ENCODE measurements at regions not wholly inside any gene's neighbourhood (a gene's known extent, or its start where the extent isn't known, plus 50 kb on each side); places are given as distances from the start of the nearest gene placed in this dataset.
"Not testable (repeated sequence)": the region's sequence is repeated elsewhere in the genome, so short reads cannot be mapped to it uniquely, and the experiment has no call there.

DNA sequence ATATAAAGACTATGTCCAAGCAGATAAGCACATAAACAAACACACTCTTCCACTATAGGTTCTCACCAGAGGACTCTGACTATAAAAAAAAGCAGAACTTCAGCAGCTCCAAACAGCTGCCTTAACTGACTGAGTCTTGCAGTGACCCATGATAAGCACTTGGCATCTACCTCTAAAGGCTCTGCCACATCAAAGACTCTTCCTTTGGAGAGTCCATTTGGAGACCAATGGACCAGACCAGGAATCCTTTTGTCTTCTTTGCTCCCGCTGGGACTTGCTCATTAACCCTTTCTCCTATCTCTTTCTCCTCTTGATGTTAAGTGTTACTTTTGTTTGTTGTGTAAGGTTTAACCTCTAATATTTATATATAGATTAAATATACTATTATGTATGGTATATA is 424.1 kb downstream of the RSL24D1 start:
- DNase-seq (ENCODE audit: low read depth in 4 of 4, low spot score in 1 of 4), result no peak

GRCh38 chr15:54749461-54749860 is 447.3 kb downstream of the RSL24D1 start:
- not testable (repeated sequence) for DNase-seq (ENCODE audit: low read depth in 4 of 4, low spot score in 1 of 4)

GRCh38 chr15:54722342-54722986 is 474.3 kb downstream of the RSL24D1 start:
- no peak for DNase-seq (ENCODE audit: low read depth in 4 of 4, low spot score in 1 of 4)

DNA sequence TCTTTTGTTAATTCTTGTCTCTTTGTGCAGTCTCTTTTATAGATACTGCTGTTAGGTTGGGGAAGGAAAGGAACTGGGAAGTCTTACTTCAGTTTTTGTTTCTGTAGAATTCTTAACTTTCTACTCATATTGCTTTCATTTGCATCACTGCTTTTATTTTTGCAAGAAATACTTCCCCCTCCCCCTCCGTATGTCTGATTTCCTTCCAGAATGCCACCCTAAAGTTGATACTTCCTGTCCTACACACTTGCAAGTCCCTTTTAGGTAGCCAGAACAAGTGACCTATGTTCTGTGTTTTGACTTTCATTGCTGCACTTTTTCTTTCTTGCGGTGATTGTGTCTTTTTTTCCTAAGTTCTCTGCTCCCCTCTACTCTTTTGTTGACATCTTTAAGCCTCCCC is 477.4 kb downstream of the RSL24D1 start:
- no peak for DNase-seq (ENCODE audit: low read depth in 4 of 4, low spot score in 1 of 4)

DNA sequence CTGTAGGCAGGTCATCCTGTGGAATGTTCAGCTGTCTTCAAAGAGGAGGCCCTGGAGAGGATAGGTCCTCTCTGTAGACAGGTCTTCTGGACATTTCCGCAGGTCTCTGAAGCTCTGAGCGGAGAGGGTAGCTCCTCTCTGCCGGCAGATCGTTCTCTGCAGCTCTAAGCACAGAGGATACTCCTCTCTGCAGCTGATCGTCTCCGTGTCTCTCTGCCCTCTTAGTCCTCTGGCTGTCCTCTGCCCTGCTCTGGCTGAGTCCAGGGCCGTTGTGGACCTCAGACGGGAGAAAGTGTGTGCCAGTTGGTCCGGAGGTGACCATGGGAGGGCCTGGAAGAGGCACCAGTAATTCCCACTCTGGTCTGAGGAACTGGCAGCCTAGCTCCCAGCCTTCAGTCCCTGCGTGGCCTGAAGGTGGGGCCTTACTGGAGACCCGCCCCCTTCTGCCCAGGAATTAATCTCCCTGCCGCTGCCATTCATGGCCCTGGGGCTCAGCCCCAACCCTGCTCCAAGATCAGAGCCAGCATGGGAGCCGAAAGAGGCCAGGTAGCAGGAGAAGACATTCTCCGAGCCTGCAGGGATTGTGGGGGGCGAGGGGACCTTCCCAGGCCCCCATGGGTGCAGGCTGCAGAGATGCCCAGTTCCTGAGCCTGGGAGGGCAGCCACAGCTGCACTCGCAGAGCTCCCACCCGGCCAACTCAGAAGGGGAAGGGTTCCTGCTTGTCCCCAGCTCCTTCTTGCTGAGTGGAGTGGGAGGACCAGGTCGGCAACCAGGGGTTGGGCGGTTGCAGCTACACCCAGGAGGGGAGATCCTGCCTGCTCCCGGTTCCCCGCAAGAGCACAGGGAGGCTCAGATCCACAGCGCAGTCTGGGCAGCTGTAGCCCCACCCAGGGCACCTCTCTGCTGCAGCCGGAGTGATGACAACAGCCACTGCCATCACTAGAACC is 488.7 kb downstream of the RSL24D1 start:
- DNase-seq (ENCODE audit: low read depth in 4 of 4, low spot score in 1 of 4), result no peak

- DNase-seq (ENCODE audit: low read depth in 4 of 4, low spot score in 1 of 4), result no peak
These were observed 509.1 kb downstream of the RSL24D1 start for GRCh38 chr15:54687628-54688027.

All from stimulated activated CD4-positive, alpha-beta T cell treated with anti-CD3 and anti-CD28 coated beads, Interleukin-1b, Interleukin-23, amount 100 ng/mL, for 24 hours (primary cell).